Tibial nerve (tissue), 4 donors: ENCODE measurements at regions not wholly inside any gene's neighbourhood (a gene's known extent, or its start where the extent isn't known, plus 50 kb on each side); places are given as distances from the start of the nearest gene placed in this dataset.
"Not testable (repeated sequence)": the region's sequence is repeated elsewhere in the genome, so short reads cannot be mapped to it uniquely, and the experiment has no call there.

Experiments used
- DNase-seq, 2 donors: peaks; one replicate each; pipeline ENCODE4 v3.0.0-alpha.2; 2019; ENCODE audit warnings: low spot score in 2 of 2
- H3K27ac ChIP-seq, 4 donors: fragments of 200-600 bp; sonication (generic) in 3 of 4; one replicate each; pipeline ENCODE4 v1.5.1; 2017 to 2019; ENCODE audit warnings: mild to moderate bottlenecking in 1 of 4
- H3K27me3 ChIP-seq, 2 donors: fragments of 200-600 bp; sonication (generic) in 1 of 2; one replicate each; pipeline versions ENCODE4 v1.5.1 to v1.6.0; 2017 to 2019
- H3K36me3 ChIP-seq, 3 donors: fragments of 200-600 bp; sonication (generic); one replicate each; pipeline ENCODE4 v1.5.1; 2018 to 2019
- H3K4me1 ChIP-seq, 4 donors: fragments of 200-600 bp; sonication (generic) in 3 of 4; one replicate each; pipeline ENCODE4 v1.5.1; 2017 to 2019
- H3K4me3 ChIP-seq, 4 donors: fragments of 200-600 bp; sonication (generic) in 3 of 4; one replicate each; pipeline ENCODE4 v1.5.1; 2017 to 2019; ENCODE audit warnings: mild to moderate bottlenecking in 1 of 4, moderate library complexity in 1 of 4
- H3K9me3 ChIP-seq, 4 donors: fragments of 200-600 bp; sonication (generic) in 3 of 4; one replicate each; pipeline ENCODE4 v1.5.1; 2017 to 2019
- EP300 ChIP-seq, 2 donors: sonication (generic); formaldehyde crosslinking; IDR thresholded peaks; one replicate each; pipeline ENCODE4 v1.6.1; 2017; ENCODE audit warnings: antibody characterized with exemption in 2 of 2, mild to moderate bottlenecking in 1 of 2
- POLR2A ChIP-seq, 2 donors: fragments of 450-650 bp; IDR thresholded peaks; one replicate each; pipeline ENCODE4 v1.6.1; 2017; ENCODE audit warnings: antibody characterized with exemption in 2 of 2, mild to moderate bottlenecking in 2 of 2, moderate library complexity in 2 of 2
- WGBS, 2 donors: methylation state at CpG; one replicate each; pipeline ENCODE4 v1.1.5; 2018; 5-methylcytosine and 5-hydroxymethylcytosine counted together
- TF ChIP-seq, protein P1 (sequence below), 5 experiments: fragments of 200-600 bp in 3 of 5; fragments of 450-650 bp in 2 of 5; sonication (generic) in 3 of 5; IDR thresholded peaks; one replicate each; pipeline ENCODE4 v1.5.1; 2016 to 2019; ENCODE audit warnings: antibody characterized with exemption in 5 of 5, mild to moderate bottlenecking in 3 of 5, moderate library complexity in 2 of 5

DNA sequence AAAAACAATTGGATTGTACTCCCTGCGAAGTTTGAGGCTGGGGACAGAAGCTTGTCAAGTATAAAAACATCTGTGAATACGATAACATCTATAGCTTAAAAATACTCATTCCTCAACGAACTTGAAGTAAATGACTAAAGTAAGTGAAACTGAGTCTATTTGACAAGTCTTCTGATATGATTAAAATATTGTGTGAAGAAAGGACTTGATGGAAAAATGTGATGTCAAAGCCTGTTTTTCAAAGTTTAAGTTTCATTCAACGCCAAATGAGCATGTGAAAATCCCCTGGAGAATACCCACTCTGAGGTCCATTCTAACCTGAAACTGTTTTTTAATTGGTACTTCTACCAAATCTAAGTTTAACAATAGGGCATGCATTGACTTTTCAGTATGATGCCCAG, 122.3 kb upstream of the MDFIC start:
- no peak for TF ChIP-seq POLR2A (IDR thresholded peaks at IDR 0.05)
- no peak for TF ChIP-seq EP300 (IDR thresholded peaks at IDR 0.05)
- TF ChIP-seq, protein P1, sequence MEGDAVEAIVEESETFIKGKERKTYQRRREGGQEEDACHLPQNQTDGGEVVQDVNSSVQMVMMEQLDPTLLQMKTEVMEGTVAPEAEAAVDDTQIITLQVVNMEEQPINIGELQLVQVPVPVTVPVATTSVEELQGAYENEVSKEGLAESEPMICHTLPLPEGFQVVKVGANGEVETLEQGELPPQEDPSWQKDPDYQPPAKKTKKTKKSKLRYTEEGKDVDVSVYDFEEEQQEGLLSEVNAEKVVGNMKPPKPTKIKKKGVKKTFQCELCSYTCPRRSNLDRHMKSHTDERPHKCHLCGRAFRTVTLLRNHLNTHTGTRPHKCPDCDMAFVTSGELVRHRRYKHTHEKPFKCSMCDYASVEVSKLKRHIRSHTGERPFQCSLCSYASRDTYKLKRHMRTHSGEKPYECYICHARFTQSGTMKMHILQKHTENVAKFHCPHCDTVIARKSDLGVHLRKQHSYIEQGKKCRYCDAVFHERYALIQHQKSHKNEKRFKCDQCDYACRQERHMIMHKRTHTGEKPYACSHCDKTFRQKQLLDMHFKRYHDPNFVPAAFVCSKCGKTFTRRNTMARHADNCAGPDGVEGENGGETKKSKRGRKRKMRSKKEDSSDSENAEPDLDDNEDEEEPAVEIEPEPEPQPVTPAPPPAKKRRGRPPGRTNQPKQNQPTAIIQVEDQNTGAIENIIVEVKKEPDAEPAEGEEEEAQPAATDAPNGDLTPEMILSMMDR (IDR thresholded peaks at IDR 0.05), result no peak
- Histone ChIP-seq H3K27me3 (no peaks in the 10 kb centered on the region), H3K9me3 (no peaks in the 10 kb centered on the region), H3K4me3 (no peak overlapping the region), H3K27ac (no peak overlapping the region), H3K4me1 (no peaks in the 10 kb centered on the region), H3K36me3 (no peaks in the 10 kb centered on the region)
- DNase-seq, result no peak
- 77 to 85% methylated on average over 4 of the region's 4 CpGs for WGBS, 2 donors

DNA sequence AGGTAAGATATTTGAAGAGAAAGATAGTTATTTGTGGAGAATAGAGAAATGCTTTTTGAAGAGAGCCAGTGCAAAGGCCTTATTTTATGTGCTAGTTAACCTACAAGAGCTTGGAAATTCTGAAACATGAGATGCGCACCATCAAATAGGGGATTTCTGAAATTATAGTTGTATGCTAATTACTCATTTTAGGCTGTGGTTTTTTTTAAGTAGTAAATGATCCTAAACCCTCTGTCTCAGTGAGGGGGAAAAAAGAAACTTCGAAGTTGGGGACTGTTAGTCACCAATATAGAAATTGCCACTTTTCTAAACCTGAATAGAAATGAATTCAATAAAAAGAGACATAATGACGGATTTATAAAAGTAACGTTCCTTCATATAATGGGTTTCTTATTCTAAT, 119.3 kb upstream of the MDFIC start:
- Histone ChIP-seq H3K4me1 (no peaks in the 10 kb centered on the region), H3K27ac (no peak overlapping the region), H3K4me3 (no peak overlapping the region), H3K9me3 (no peaks in the 10 kb centered on the region), H3K27me3 (no peaks in the 10 kb centered on the region), H3K36me3 (no peaks in the 10 kb centered on the region)
- TF ChIP-seq EP300 (IDR thresholded peaks at IDR 0.05) (no peak), POLR2A (IDR thresholded peaks at IDR 0.05) (no peak)
- TF ChIP-seq, protein P1 (IDR thresholded peaks at IDR 0.05), result no peak
- no peak for DNase-seq
- 77 to 87% methylated on average over 4 of the region's 4 CpGs for WGBS, 2 donors

DNA sequence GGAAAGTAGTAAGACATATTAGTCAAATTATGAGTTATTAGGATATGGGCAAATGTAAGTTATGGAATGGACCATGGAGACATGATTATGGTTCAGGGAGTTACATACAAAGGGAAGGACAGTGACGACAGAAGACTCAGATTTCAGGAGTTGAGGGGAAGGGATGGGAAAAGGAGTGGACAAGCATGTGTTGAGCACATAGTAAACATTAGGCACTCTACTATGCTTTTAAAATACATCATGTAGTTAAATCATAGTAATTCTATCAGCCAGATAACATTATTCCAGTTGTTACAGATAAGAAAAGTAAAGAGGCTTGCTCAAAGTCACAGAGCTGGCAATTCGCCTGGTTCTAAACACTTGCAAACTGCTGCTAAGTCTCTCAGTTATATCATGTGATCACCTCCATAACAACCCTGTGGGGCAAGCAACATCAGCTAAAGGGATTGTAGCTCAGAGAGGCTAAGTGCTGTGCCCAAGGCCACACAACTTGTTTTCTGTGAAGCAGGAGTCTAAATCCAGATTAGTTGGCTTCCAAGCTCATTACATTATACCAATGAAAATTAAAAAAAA, 115.2 kb upstream of the MDFIC start:
- Histone ChIP-seq H3K27ac (no peak overlapping the region), H3K36me3 (no peaks in the 10 kb centered on the region), H3K4me3 (no peak overlapping the region), H3K9me3 (no peaks in the 10 kb centered on the region), H3K27me3 (no peaks in the 10 kb centered on the region), H3K4me1 (no peaks in the 10 kb centered on the region)
- TF ChIP-seq, protein P1 (IDR thresholded peaks at IDR 0.05), result no peak
- DNase-seq, result no peak
- 84 to 85% methylated on average over 2 of the region's 2 CpGs for WGBS, 2 donors

DNA sequence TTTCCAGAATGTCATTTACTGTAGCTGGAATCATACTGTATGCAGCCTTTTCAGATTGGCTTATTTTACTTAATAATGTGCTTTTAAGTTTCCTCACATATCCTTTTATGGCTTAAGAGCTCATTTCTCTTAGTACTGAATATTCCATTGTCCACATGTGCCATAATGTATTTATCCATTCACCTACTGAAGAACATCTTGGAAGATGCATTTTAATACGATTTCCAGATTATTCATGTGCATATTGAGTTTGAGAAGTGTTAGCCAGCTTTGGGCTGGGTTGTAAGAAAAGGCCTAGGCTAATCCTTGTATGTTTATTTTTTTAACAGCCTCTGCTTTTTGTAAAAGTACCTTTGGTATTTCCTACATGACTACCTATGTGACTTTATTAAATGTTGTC, 109.3 kb upstream of the MDFIC start:
- no peak for DNase-seq
- H3K36me3 ChIP-seq, result no peaks in the 10 kb centered on the region
- TF ChIP-seq POLR2A (IDR thresholded peaks at IDR 0.05) (no peak), EP300 (IDR thresholded peaks at IDR 0.05) (no peak)
- WGBS, 2 donors, result 89 to 91% methylated on average over 1 of the region's 1 CpG
- no peaks in the 10 kb centered on the region for H3K4me1 ChIP-seq
- no peaks in the 10 kb centered on the region for H3K9me3 ChIP-seq
- H3K27ac ChIP-seq, result no peak overlapping the region
- H3K27me3 ChIP-seq, result no peaks in the 10 kb centered on the region
- H3K4me3 ChIP-seq, result no peak overlapping the region

DNA sequence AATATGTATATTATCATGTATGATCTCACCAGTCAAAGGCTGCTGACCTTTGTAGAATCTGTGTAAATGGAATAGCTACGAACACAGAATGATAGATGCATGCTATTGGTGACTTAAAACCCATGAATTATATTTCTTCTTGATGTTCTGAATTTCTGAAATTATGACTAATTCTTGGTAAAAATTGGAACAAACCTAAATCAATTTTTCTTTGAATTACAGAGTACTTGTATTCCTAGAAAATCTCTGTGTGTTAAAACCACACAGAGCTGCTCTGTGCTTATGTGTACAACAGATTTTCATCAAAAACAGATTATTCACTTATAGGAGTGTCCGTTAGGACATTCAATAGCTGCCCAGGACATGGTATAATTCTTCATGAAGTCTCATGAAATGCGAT, 108.3 kb upstream of the MDFIC start:
- Histone ChIP-seq H3K4me1 (no peaks in the 10 kb centered on the region), H3K27ac (no peak overlapping the region), H3K36me3 (no peaks in the 10 kb centered on the region), H3K9me3 (no peaks in the 10 kb centered on the region), H3K27me3 (no peaks in the 10 kb centered on the region), H3K4me3 (no peak overlapping the region)
- no peak for DNase-seq
- TF ChIP-seq, protein P1 (IDR thresholded peaks at IDR 0.05), result no peak
- TF ChIP-seq EP300 (IDR thresholded peaks at IDR 0.05) (no peak), POLR2A (IDR thresholded peaks at IDR 0.05) (no peak)
- 82 to 86% methylated on average over 3 of the region's 3 CpGs for WGBS, 2 donors

DNA sequence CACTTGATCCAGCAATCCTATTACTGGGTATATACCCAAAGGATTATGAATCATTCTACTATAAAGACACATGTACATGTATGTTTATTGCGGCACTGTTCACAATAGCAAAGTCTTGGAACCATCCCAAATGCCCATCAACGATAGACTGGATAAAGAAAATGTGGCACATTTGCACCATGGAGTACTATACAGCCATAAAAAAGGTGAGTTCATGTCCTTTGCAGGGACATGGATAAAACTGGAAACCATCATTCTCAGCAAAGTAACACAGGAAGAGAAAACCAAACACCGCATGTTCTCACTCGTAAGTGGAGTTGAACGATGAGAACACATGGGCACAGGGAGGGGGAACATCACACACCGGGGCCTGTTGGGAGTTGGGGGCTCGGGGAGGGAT, 104.9 kb upstream of the MDFIC start:
- peaks cover 0 to 23% (median 0%) of the 10 kb centered on the region in 4 donors for H3K4me1 ChIP-seq
- H3K9me3 ChIP-seq, H3K4me3 ChIP-seq, H3K36me3 ChIP-seq, H3K27me3 ChIP-seq, DNase-seq, H3K27ac ChIP-seq: not testable (repeated sequence)
- WGBS, 2 donors, result 89 to 96% methylated on average over 7 of the region's 7 CpGs
